ENCODE measurements at regions not wholly inside any gene's neighbourhood (a gene's known extent, or its start where the extent isn't known, plus 50 kb on each side); places are given as distances from the start of the nearest gene placed in this dataset.

- DNase-seq, result no peak
Measured at GRCh38 chr1:31127266-31127665, 61.7 kb upstream of the PUM1 start.

- no peak for DNase-seq
Measured at GRCh38 chr1:31122741-31123140, 57.2 kb upstream of the PUM1 start.

GRCh38 chr1:31122101-31122735, 56.7 kb upstream of the PUM1 start:
- DNase-seq, result peak; percentile 3

- no peak for DNase-seq
Measured at GRCh38 chr1:31120783-31121180, 55.3 kb upstream of the PUM1 start.

- DNase-seq, result no peak
Measured at GRCh38 chr1:31116022-31116421, 50.5 kb upstream of the PUM1 start.

All from NCI-H69 (cell line).